Neural progenitor cell (in vitro differentiated cells): ENCODE measurements at regions not wholly inside any gene's neighbourhood (a gene's known extent, or its start where the extent isn't known, plus 50 kb on each side); places are given as distances from the start of the nearest gene placed in this dataset.

Source experiments
- EZH2 ChIP-seq: fragments of 200-600 bp; sonication (generic); IDR thresholded peaks from 2 replicates; pipeline ENCODE4 v1.6.1; 2017; ENCODE audit warnings: antibody characterized with exemption, mild to moderate bottlenecking, moderate library complexity
- TF ChIP-seq, protein P1 (sequence below): fragments of 200-600 bp; sonication (generic); IDR thresholded peaks from 2 replicates; pipeline ENCODE4 v1.5.1; 2017; ENCODE audit warnings: antibody characterized with exemption, mild to moderate bottlenecking

DNA sequence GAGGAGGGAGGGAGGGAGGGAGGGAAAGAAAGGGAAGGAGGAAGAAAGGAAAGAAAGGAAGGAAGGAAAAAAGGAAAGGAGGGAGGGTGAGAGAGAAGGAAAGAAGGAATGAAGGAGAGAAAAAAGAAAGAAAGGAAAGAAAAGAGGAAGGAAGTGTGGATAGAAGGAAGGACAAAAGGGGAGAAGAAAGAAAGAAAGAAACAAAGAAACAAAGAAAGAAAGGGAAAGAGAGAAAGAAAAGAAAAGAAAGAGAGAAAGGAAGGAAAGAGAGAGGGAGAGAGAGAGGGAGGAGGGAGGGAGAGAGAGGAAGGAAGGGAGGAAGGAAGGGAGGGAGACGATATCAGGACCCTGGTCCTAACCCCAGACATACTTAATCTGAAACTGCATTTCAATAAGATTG, 146.2 kb upstream of the ZC3H11B start:
- TF ChIP-seq, protein P1, sequence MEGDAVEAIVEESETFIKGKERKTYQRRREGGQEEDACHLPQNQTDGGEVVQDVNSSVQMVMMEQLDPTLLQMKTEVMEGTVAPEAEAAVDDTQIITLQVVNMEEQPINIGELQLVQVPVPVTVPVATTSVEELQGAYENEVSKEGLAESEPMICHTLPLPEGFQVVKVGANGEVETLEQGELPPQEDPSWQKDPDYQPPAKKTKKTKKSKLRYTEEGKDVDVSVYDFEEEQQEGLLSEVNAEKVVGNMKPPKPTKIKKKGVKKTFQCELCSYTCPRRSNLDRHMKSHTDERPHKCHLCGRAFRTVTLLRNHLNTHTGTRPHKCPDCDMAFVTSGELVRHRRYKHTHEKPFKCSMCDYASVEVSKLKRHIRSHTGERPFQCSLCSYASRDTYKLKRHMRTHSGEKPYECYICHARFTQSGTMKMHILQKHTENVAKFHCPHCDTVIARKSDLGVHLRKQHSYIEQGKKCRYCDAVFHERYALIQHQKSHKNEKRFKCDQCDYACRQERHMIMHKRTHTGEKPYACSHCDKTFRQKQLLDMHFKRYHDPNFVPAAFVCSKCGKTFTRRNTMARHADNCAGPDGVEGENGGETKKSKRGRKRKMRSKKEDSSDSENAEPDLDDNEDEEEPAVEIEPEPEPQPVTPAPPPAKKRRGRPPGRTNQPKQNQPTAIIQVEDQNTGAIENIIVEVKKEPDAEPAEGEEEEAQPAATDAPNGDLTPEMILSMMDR = no peak
- TF ChIP-seq EZH2 = no peak
